ENCODE measurements at regions not wholly inside any gene's neighbourhood (a gene's known extent, or its start where the extent isn't known, plus 50 kb on each side); places are given as distances from the start of the nearest gene placed in this dataset.

GRCh38 chr16:48435906-48436305 is 50.7 kb upstream of the SIAH1 start:
- no peak for DNase-seq

DNA sequence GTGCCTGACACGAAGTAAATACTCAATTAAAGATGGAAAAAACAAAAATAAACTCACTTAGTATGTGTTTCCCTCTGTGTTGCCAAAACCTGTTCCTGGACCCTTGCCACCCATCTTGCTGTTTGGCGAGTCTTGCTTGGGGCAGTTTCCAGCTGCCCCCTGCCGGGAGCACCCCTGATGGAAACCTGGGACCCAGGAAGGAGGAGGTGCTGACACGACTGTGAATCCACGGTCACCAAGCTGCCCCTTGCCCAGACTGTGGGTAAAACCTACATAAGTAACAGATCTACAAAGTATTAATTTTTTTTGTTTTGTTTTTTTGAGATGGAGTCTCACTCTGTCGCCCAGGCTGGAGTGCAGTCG is 50.1 kb upstream of the SIAH1 start:
- no peak for DNase-seq

Data from NCI-H1092 (cell line).